SK-N-DZ (cell line): ENCODE measurements at regions not wholly inside any gene's neighbourhood (a gene's known extent, or its start where the extent isn't known, plus 50 kb on each side); places are given as distances from the start of the nearest gene placed in this dataset.

Experiments used
- DNase-seq: peaks from one replicate; pipeline ENCODE4 v3.0.0-alpha.2; 2015; ENCODE audit warnings: low spot score

DNA sequence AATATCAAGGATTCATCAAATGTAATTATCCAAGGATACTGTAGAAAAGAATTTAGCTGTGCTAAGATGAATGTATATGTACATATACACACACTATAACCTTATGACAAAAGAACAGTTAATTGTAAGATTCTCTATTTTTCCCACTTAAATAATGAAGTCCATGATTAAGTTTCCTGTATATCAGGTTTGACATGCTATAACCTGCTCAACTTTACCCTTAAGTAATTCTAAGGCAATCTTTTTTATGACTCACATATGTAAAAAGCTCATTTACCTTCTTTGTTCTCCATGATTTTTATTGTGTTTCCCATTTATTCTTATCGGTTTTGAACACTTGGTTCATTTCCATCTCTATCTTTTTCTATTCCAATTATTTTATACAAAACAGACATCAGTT lies 1213.1 kb upstream of the SLC39A10 start:
- DNase-seq, result no peak

DNA sequence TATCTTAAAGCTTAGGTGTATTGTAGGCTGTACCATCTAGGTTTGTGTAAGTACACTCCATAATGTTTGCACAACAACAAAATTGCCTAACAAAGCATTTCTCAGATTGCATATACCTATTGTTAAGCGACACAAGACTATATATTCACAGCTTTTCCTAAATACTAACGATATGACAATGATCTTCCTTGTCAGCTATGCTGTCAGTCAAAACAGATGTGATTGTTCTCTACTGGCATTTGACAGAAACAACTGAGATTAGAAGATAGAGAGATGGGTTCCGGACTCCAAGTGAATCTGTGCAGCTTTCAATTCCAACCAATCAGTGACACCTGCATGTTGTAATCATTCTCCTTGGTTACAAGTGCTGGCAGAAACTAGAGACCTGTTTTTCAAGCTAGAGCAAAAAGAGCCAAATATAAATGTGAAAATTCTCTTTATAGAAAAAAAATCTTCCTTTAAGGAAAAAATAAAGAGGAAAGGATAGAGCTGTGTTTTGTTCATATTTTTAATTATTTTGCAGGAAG lies 1232.3 kb upstream of the SLC39A10 start:
- DNase-seq, result peak; percentile 7

DNA sequence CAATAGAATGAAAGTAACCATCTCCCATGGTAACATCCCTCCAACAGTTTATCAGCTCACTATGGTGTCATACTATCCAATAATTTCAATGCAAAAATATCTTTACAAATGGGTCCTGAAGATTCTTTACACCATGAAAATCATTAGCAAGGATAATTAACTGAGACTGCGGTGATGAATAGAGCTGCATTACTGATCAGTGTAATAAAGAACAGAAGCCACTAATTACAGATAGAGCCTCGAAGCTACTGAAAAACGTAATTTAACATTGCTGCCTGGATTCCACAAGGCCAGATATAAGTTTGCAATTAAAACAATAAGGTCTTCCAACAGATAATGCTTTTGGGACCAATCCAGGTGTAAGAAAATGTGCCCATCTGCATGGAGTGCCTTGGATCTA lies 1245.8 kb upstream of the SLC39A10 start:
- no peak for DNase-seq

DNA sequence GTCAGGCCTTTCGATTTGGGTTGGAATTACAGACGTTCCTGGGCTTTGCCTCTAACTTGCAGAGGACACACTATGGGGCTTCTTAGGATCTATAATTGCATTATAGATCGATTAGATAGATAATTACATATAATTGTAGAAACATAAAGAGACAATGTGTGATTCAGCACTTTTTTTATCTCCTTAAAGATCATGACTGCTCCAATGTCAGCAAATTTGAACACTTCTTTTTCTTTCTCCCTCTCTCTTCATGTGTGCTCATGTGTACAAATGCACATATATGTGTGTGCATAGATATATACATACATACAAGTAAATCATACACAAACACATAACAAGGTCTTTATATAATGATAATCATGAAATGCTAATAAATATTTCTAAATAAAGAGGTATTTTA lies 1261.2 kb upstream of the SLC39A10 start:
- DNase-seq, result no peak

GRCh38 chr2:194385376-194385775 lies 1271.7 kb upstream of the SLC39A10 start:
- no peak for DNase-seq

GRCh38 chr2:194383401-194383800 lies 1273.6 kb upstream of the SLC39A10 start:
- DNase-seq, result peak; percentile 28

- no peak for DNase-seq
Measured at GRCh38 chr2:194382221-194382620, 1274.8 kb upstream of the SLC39A10 start.

GRCh38 chr2:194380011-194380410 lies 1277.0 kb upstream of the SLC39A10 start:
- DNase-seq, result no peak

DNA sequence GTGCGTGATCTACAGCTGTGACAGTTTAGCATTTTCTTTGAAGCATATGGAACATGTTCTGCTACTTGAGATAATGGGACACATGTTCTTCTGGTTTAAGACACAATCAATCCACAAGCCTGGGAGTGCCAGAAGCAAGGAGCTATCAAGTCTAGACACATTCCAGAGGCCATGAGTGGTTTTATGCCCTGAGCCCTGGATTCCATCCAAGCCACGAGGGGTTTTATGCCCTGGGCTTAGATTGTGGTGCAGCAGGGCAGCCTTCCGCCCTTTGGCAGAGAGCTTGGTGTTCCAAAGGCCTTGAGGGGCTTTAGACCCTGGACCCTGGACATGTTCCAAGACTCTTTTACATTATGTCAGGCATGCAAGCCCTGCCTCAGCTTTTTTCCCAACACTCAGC lies 1289.6 kb upstream of the SLC39A10 start:
- peak; percentile 27 for DNase-seq

DNA sequence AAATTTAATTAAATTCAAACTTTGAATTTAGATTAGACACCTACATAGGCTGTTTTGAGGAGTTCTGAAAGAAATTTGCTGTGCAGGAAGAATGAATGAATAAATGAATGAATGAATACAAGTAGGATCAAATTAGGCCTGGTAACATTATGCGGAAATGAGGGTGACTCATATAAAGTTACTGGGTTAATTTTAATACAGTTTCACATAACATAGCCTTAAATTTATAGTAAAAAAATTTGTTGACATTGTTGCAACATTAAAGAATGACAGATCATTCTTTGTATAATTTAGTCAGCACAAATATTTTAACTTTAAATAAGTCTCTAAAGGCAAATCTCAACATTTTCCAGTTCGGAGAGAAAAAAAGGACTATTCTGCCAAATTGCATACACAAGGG lies 1293.1 kb upstream of the SLC39A10 start:
- no peak for DNase-seq

- peak; percentile 20 for DNase-seq
Measured at GRCh38 chr2:194363295-194363694, 1293.7 kb upstream of the SLC39A10 start.

DNA sequence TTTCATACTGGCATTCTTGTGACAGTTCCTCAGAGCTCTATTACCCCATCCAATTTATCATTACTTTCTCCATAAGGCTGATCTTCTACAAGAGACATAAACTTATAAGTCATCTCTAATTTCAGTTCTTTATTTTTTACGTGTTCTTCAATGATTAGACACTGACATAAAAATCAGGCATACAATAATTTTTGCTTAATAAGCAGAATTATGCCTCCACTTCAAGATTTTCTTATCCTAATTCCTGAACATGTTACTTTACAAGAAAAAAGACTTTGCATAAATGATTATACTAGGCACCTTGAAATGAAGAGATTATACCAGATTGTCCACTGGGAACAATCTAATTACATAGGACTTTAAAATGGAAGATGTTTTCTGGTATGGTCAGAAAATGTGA lies 1304.5 kb upstream of the SLC39A10 start:
- DNase-seq, result no peak

DNA sequence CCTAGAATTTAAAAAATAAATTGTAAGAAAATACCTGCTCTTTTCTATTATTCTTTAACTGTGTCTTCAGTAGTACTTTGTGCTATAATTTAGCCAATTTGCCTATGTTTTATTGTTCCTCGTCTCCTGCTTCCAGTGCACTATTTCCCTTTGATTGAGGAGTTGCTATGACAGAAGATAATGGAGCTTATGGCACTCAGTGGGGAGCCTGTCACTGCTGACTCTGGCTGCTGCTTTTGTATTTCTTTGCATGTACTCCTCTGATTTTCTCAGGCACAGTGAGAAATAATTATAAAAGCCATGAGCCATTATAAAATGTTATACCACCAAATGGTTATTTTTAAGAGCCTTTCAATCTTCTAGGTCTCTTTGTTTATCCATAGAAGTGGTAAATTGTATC lies 1310.8 kb upstream of the SLC39A10 start:
- DNase-seq, result no peak

DNA sequence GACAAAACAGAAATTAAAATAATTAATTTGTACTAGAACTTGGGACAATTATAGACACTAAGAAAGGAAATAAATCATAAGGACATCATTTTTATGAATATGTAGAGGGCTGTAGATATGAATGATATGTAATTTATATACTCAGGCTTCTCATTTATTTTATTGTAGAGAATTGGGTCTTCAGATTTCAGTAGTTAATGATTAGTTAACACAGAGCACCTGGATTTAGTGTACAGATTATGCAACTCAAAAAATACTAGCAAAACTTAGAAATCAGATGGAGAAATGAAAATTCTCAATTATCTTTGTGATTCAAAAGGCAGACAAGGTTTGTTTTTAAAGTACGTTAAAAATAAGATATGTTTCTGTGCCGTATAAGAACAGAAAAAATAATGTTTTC lies 1311.7 kb upstream of the SLC39A10 start:
- DNase-seq, result no peak

- no peak for DNase-seq
Measured at GRCh38 chr2:194343167-194343566, 1313.9 kb upstream of the SLC39A10 start.

DNA sequence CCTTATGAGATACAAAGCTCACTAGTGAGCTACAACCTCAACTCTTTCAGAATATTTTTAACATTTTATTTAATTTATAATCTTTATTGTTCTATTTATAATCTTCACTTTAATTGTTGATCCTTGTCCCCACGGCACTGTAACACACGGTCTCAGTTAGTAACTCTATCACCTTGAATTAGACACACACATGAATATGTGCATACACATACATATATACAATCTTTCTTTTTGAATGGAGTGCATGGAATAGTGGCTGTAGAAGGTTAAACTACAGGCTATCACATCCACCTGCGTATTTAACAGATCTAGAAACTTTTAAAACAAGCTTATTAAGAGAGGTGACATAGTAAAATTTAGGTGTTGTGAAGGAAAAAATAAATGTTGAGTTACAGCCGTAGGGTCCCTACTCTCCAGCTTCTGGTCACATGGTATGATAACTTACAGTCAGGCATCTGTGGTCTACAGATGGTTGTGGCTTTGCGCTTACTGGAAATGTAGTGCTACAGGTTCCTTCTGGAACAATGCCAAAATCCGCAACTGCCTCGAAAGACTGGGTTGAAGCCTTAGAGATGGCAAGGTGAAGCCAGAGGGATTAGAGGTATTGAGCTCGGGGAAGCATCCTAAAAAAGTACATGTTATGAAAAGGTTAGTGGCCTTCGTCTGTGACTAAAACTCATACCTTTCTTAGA lies 1324.1 kb upstream of the SLC39A10 start:
- DNase-seq, result no peak

DNA sequence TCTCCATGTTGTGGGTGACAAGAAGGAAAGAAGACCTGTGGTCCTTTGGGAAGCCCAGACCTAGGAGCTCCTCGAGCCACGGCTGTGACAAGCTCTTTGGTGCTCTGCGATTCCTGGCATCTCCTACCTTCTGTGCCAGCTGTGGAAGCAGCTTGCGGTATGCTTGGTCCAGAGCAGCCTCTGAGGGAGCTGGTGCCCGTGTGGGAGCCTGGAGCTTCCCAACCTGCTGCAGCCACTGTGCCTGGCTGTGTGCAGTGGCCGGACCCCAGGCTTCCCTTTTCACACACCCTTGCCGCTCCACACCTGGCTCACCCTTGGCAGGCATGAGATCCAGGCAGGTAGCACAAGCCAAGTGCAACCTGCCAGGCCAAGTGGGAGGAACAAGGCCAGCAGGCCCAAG lies 1328.6 kb upstream of the SLC39A10 start:
- DNase-seq, result no peak

DNA sequence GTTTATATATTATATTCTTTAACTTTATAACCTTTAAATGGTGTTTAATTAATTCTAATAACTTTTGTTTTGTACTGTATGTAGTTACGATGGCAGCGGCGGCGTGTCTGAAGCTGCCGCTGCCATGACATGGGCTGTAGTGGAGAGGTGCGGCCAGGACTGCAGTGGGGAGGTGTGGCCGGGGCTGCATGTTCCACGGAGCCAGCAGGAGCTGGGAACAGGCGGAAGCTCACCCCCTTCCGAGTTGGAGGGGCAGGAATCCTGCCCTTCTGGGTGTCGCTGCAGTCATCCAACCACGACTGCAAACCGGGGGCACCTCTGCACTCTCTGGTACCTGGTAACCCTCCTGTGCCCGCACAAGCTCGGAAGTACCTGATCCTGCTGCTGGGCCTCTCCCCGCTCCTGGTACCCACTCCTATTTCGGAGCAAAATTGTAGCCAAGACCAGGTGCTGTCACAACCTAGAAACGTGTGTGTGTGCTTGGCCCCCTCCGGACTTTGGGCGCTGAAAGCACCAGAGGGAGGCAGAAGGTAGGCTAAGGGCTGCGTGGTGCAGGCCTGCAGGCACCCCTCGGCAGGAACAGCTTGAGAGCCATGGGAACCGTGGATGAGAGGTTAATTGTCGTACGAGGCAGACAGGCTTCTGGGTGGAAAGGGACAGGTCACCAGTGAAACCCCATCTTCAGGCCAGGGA lies 1329.7 kb upstream of the SLC39A10 start:
- no peak for DNase-seq

GRCh38 chr2:194323740-194324139 lies 1333.3 kb upstream of the SLC39A10 start:
- DNase-seq, result no peak

DNA sequence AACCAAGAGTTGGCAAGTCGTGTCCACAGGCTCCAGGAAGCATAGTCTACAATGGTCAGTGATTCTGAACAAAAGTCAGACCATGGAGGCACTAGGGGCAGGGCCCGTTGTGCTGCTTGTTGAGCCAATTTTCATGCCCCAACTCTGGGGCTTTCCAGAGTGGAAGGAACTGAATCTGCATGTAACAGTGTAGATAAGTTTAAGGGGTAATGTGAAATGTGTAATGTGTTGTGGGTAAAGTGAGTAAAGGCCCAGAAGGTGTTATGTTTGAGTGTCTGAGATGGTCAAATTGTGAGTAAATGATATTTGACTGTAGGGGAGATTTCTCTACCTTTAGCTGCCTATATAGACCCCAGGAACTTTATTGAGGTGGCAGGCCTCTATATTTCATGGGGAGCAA lies 1336.5 kb upstream of the SLC39A10 start:
- DNase-seq, result no peak

- DNase-seq, result no peak
Measured at GRCh38 chr2:194319222-194319992, 1337.6 kb upstream of the SLC39A10 start.

- no peak for DNase-seq
Measured at GRCh38 chr2:194314042-194314441, 1343.0 kb upstream of the SLC39A10 start.
